NCI-H128 (cell line): ENCODE measurements at regions not wholly inside any gene's neighbourhood (a gene's known extent, or its start where the extent isn't known, plus 50 kb on each side); places are given as distances from the start of the nearest gene placed in this dataset.

Experiments
- DNase-seq: peaks from one replicate; lab custom pipeline; 2025; ENCODE audit not compliant: unreplicated experiment; lab: John Stamatoyannopoulos, UW

- no peak for DNase-seq
These were observed 169.4 kb upstream of the ESRRG start for GRCh38 chr1:216892581-216893160.

GRCh38 chr1:216890871-216891270 is 167.6 kb upstream of the ESRRG start:
- no peak for DNase-seq

GRCh38 chr1:216888731-216889130 is 165.5 kb upstream of the ESRRG start:
- DNase-seq: no peak

GRCh38 chr1:216887032-216887431 is 163.8 kb upstream of the ESRRG start:
- no peak for DNase-seq

GRCh38 chr1:216884614-216885229 is 161.5 kb upstream of the ESRRG start:
- no peak for DNase-seq

GRCh38 chr1:216883518-216883917 is 160.3 kb upstream of the ESRRG start:
- DNase-seq: no peak

- DNase-seq: no peak
These were observed 158.5 kb upstream of the ESRRG start for GRCh38 chr1:216881695-216882094.

GRCh38 chr1:216866714-216867113 is 143.5 kb upstream of the ESRRG start:
- DNase-seq: no peak

GRCh38 chr1:216855810-216856209 is 132.6 kb upstream of the ESRRG start:
- DNase-seq: no peak

- DNase-seq: no peak
These were observed 131.7 kb upstream of the ESRRG start for GRCh38 chr1:216854836-216855484.

GRCh38 chr1:216851073-216851472 is 127.8 kb upstream of the ESRRG start:
- no peak for DNase-seq

- DNase-seq: no peak
These were observed 125.9 kb upstream of the ESRRG start for GRCh38 chr1:216849146-216849545.

GRCh38 chr1:216847397-216848036 is 124.3 kb upstream of the ESRRG start:
- DNase-seq: no peak

- no peak for DNase-seq
These were observed 123.1 kb upstream of the ESRRG start for GRCh38 chr1:216846339-216846738.

- DNase-seq: no peak
These were observed 120.2 kb upstream of the ESRRG start for GRCh38 chr1:216843409-216843808.

GRCh38 chr1:216841165-216841564 is 117.9 kb upstream of the ESRRG start:
- no peak for DNase-seq

GRCh38 chr1:216836316-216836715 is 113.1 kb upstream of the ESRRG start:
- DNase-seq: no peak

GRCh38 chr1:216833509-216833908 is 110.3 kb upstream of the ESRRG start:
- DNase-seq: no peak

- no peak for DNase-seq
These were observed 109.0 kb upstream of the ESRRG start for GRCh38 chr1:216832192-216832591.

- DNase-seq: no peak
These were observed 107.4 kb upstream of the ESRRG start for GRCh38 chr1:216830424-216831210.

- no peak for DNase-seq
These were observed 104.0 kb upstream of the ESRRG start for GRCh38 chr1:216827251-216827650.
